GM19238 (cell line): ENCODE measurements at regions not wholly inside any gene's neighbourhood (a gene's known extent, or its start where the extent isn't known, plus 50 kb on each side); places are given as distances from the start of the nearest gene placed in this dataset.

Experiments
- DNase-seq: peaks from one replicate; pipeline ENCODE4 v3.0.0; 2011; ENCODE audit warnings: low spot score; ENCODE audit not compliant: insufficient read length

DNA sequence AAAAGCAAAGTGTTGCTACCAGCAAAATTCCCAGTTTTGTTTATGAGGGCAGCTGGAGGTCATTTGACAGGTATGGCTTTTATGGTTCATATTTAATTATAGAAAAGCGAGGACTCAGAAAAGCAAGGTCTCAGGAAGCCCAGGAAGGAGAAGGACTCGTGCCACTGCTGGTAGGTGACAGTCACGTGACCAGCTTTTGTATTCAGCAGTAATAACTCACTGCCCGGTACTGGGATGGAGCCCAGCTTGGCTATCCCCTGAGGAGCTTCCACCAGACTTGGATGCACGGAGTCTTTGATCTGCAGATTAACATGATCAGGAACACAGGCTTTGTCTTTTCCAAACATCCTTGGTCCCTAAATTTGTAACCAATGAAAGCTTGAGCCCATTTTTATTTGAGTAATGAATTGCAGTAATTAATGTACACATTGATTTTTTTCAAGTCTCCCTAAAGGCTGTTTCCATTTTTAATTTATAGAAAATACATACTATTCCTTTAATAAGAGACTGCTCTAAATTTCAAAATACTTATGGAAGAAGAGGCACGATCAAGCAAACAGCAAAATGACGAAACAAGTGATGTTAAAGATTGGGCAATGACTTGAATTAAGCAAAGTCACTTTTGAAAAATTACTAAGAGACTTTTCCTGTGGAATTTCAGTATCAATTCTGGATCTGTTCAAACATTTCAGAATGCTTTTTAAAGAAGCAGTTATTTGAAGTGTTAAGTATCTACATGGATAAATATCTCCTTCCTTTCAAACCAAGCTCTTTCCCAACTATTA, 251.7 kb upstream of the HNRNPA3 start:
- no peak for DNase-seq

DNA sequence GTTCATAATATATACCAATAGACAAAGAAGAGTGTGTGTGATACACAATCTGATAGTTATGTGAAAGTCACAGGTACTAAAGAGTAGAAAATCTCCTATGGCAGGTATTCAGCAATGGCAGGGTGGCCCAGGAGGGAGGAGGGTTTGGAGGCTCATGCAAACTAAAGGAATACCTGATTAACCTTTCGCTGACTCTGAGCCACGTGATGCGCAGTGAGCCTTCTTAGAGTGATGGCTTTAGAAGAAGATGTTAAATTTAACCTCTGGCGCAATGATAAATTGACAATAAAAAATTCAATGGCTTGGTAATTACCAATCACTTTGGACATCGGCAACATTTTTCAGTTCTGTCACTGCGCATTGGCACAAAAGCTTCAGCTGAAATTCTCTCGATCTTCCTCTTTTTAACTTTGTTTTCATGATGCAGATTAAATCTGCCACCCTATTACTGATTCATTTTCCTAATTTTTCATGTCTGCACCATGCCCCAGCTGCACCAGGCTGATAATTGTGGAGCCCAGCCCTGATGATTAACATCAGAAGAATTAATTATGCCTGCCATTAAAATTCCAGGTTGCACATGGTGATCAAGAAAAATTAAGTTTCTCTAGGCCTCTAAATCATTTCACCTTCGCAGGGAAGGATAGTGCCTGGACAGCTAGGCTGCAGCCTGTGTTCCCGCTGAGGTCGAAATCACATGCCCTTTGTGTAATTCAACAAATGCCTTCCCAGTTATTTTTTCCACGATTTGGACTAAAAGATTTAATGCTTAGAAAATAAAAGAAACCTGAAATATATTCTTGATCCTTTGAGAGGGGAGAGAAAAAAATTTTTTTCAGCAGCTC, 250.6 kb upstream of the HNRNPA3 start:
- no peak for DNase-seq

DNA sequence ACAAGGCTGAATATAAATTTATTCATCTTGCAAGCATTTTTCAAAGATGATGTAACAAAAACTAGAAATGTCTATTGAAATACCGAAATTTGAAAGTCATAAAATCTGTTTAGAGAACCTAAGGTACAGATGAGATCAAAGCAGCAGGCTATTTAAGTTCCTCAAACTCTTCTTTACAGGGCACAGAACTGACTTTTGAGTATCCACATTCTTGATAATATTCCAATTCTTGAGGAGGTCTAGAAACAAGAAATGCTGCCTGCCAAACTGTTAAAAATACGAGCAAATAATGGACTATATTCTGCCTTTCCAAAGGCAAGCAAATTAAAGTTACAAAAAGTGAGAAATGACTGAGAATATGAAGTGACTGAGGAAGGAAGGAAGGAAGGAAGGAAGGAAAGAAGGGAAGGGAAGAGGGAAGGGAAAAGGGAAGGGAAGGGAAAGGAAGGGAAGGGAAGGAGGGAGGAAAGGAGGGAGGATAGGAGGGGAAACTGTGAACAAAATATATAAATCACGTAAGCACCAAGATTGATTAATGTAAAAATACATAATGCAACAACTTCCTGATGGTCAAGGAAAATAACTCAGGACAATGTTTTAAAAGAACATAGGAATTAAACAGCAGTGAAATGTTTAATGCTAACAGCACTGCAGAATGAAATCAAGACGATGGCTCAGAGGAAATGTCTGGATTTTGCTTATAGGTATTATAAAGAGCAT, 248.9 kb upstream of the HNRNPA3 start:
- DNase-seq: no peak

DNA sequence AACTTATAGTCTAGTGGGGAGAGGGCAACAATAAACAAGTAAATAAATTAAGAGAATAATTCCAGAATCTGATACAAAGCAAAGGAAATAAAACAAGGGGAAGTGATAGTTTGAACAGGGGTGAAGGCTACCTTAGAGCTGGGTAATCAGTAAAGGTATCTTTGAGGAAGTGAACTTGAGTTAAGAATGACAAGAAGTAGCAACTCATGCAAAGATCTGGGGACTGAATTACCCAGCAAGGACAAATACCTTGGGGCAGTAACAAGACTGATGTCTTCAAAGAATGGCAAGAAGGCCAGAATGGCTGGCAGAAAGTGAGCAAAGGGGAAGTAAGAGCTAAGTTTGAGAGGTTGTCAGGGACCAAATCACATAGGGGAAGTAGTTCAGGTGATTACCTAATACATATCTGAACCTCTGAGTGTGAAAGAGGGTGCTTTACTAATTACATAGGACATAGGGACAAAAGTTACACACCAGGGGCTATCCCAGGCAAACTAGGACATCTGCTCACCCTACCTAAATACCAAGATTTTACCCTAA, 244.6 kb upstream of the HNRNPA3 start:
- no peak for DNase-seq

DNA sequence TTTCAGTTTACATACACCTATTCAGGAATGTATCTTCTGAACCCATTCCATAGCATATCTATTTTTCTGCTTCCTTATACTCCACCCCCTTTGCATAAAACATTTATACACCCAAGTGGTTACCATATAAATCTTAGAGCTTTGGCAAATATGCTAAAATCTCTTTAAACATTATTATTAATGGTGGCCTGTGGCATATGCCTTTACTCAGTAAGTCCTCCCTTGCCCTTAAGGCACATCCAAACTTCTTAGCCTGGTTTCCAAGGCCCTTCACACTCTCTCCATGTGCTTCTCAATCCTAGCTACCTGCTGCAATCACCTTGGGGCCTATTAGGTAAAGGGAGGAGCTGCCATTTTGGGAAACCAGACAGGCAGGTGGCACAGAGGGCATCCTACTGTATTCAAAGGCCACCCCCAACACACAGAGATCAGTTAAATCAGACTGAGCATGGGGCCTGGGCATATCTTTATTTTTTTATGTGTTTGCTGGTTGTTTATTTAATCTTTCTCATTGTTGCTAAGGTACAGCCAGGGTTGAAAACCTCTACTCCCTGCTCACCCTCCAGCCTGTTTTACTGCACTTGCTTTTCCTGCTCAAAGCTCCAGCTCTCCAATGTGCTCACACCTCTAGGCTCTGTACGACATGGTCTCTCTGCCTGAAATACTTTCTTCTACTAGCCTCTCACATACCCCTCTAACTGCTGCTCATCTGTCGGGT, 242.8 kb upstream of the HNRNPA3 start:
- no peak for DNase-seq

DNA sequence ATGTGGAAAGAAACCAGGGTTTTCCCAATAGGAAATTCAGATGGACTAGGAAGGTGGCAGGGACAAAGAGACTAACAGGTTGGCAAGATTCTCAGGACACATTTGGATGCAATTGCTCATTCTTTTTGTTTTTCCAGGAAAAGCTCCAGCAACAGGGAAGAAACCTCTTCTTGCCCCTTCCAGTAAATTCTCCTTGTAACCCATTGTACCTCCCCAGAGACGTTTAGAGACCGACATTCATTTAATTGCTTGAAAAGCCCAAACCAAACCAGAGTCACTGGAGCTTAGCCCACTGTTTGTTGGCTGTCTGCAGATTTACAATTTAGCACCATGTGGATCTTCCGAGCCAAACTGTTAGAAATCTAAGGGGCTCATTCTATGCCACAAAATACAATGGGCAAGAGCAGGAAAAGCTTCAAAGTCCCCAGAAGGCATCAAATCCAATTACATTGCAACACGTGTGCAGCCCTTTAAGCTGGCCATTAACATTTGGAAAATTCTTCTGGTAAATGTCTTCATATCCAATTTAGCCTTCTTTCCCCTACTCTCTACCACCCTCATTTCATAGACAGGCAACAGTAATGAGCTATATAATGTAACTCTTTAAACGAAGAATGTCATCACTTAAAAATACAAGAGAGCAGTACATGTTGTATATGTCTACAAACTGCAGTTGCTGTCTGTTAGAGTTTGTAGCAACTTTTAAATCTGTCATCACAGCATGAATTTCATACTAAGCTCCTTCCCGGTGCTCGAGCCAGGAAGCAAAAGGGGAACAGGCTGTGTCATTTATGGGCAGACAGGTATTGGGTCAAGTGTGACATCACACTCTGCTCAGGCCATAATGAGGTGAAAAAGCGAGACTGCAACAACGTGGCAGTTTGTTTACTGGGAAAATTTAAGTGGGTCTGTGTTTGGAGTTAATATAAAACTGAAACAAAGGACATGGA, 235.6 kb upstream of the HNRNPA3 start:
- no peak for DNase-seq

DNA sequence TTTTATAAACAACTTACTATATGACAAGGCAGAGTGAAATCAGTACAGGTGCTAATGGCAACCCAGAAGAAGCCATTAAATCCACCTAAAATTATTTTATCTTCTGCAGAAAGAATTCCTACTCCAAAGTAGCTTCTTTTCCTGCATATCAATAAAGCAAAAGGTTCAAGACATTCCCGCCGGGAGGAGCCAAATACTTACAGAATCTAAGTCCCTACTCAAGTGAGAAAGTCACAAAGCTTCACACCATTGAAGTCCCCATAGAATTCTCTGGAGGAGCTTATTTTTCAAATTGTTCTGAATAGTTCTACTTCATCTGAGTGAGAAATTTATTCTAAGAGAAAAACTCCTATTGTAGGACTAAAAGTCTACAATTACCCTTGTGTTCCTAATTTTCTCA, 233.7 kb upstream of the HNRNPA3 start:
- no peak for DNase-seq

DNA sequence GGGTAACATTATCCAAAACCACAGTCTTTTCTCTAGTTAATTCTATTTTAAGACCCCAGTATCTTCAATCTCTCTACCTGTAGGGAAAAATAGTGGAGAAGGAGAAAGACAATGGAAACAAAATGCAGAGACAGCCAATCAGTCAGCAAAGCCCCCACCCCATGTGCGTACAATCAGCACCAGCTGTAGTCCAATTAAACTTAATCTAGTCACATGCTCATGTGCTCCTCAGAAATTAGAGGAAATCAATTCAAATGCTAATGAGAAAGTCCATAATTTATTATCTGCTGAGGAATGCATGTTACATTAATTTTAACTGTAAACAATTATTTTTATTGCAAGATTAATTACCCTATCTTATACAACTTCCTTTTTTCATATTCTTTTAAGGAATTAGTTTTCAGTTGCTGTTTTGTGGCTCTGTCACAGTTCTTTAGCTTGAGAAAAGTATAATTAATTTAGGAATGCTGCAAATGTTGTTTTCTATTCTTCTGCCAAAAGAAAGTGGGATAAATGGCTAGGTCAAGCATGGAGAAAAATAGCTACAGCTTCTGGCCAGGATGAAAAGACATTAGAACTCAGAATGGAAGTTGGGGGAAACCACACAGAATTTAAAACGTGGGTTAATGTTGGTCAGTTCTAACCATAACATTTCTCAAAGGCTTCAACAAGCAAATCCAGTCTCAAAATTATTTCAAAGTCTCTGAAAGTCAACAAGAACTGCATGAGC, 232.4 kb upstream of the HNRNPA3 start:
- DNase-seq: no peak

DNA sequence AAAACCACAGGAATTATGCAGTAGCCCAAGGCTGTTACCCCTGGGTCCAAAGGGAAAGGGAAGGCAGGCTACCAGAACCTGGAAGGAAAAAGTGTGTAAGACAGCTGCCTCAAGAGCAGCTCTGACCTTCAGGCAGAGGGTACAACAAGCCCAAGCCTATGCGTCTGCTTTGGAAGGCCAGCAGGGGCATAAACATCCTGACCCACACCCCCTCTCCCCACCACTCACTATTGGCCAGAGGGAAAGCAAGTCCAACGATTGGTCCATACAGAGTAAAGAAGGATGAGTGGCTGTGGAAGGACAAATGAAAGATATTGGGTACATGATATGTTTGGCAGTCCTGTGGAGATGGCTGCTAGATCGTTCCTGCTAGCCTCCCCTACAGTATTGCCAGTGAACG, 227.6 kb upstream of the HNRNPA3 start:
- no peak for DNase-seq

DNA sequence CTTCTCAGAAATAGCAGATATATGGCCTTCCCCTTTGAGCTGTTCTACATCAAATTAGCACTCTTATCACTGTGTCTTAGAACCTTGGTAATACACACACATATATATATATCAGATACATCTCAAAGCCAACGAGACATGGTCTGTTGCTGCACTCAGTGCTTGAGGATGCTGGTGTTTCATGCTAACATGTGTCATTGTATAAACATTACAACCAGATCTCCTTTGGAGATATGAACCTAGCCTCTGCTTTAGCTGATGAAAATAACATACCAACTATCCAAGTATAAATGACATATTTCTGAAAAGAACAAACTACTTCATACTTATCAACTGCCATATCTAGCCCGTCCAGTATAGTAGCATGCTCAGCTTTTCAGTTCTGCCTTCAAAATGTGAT, 226.7 kb upstream of the HNRNPA3 start:
- no peak for DNase-seq

DNA sequence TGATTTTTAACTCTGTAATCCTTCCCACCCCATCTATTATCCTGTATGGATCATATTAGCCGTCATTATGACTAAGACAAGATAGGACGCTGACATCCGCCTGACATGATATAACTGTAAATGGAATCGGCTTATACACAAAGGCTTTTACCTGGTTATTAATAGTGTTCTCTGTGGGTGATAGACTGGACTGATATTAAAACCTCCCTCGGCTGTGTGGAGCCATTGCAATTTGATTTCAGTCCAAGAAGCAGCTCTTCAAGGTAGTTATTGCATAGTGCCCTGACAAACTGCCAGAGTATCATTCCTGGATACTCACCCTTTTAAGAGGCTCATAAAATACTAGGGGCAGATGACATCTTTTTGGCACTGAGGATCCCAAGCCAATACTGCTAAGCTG, 226.1 kb upstream of the HNRNPA3 start:
- DNase-seq: no peak

DNA sequence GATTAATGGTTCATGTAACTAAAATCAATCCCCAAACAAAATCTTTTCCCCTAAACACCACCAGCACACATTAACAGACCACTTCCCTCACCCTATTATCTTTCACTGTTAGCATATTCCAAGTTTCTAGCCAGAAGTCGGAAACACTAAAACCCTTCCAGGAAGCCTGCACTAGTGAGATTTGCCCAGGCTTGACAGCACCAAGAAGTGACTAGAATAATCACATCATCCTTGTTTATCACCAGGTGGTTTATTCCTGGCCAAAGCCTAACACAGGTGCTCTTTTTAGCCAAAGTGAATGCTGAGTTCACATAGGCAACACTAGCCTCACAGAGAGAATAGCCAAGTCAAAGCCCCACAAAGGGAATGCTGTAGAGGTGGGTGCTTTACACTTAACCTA, 221.2 kb upstream of the HNRNPA3 start:
- no peak for DNase-seq

DNA sequence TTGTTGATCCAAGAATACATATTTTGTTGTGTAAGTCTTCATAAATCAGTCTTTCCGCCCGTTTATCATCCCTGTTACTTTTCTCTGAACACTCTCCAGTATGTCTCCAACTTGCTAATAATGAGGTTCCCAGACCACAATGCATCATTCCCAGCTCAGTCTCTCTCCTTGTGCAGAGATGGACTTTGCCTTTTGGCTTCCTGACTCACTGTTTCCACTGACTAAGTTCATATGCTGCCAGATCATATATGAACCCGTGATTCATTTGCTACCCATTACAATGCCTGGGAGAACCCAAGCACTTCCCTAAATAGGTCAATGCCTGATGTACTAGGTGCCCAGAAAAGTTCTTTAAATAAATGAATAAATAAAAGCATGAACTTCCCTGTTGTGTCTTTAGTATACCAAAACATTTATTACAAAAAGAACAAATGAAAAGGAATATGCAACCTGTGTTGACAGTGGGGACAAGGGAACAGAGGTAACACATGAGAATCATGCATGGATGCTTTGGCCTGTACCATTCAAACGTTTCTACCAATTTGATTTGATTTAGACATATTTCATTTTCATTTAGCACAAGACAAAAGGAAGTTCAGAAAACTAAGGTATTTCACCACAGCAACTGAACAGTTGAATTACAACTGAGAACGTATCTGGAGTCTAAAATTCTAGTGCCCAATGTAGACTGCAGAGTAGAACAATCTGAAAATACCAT, 215.4 kb upstream of the HNRNPA3 start:
- DNase-seq: no peak

DNA sequence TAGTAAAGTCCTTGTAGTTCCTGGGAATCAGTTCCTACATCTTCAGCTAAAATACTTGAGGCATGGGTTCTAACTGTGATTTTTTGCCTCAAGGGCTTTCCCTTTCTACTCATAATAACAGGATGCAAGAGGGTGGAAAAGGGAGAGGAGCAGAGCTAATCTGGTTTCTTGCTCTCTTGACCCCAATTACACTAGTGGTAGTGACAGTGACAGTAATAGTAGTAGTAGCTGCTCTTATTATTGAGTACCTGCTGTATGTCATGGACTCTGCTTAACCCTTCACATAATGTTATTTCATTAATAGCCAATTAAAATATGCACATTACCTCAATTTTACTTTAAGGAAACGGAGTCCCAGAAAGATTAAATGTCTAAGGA, 214.8 kb upstream of the HNRNPA3 start:
- DNase-seq: no peak

DNA sequence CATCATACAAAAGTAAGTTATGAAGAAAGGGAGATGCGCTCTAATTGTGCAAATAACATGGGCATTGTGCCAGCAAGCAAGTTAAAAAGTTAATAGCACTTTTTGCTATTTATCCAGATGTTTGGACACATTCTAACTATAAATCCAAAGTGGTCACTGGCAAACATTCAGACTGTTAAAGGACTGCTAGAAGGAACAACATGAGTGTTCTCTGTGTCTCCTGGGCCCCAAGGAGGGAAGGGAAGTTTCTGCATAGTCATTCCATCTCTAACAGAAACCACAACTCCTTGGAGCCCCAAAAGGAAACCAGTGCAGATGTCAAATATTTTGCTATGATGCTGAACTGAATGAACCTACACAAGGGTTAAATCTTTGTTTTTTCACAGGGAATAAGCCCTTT, 213.3 kb upstream of the HNRNPA3 start:
- DNase-seq: peak; percentile 18

DNA sequence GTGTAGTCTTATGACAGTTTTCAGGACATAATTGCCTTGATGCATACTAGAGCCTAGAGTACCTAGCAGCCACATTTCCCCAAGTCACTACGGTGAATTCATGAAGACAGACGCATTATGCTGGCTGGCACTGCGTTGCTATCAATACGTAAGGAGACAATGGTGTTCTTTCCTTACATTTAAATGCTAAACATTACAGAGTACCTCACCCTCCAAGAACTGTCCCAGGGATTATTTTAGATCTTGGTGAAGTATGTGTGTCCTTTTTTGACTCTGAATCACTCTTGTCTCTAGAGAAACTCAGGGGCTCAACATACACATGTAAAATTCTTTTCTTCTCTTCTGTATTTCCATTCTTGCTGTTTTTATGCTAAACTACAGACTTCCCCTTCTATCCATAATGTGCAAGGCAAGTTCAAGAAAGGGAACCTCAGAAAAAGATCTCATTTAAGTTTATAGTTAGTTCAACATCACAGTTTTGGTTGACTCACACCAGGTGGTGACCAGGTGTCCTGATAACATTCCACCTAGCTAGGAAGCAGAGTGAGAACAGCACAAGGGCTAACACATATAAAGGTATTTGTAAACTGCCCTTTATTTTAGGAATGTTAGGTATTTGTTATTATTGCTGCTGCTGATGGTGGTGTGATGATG, 212.4 kb upstream of the HNRNPA3 start:
- no peak for DNase-seq

DNA sequence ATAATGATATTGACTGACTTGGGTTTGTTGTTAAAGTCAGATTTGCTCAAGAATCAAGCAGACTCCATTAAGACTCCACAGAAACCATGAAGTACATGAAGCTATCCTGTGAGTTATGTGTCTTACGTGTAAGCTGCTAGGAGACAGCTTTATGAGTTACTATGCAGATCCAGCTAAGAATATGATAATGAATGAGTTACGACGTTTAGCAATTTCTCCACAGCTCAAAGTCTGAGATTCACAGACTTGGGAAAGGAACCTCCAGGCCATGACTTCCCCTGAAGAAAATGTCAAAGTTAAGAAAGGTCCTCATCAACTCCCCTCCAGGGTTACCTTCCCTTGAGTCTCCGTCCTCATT, 211.9 kb upstream of the HNRNPA3 start:
- no peak for DNase-seq

DNA sequence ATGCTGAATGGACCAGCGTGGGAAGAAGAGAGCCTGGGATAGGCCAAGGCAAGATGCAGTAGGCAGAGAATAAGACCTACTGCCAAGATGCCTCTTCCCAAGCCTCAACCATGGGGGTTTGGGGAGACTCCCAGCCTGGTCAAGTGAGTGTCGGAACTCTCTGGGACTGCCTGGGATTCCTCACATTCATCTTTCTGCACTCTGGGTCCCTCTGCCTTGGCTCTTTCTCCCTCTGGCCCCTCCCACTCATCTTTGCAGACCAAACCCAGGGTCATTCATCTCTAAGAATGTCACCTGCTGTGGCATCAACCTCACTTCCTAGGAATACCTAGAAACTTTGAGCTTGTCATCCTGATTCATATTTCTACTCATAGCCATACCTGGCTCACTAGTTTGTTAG, 211.3 kb upstream of the HNRNPA3 start:
- no peak for DNase-seq
